SK-N-SH (cell line): ENCODE measurements at regions not wholly inside any gene's neighbourhood (a gene's known extent, or its start where the extent isn't known, plus 50 kb on each side); places are given as distances from the start of the nearest gene placed in this dataset.

Experiments used
- CTCF ChIA-PET: fragments of 300-600, 350-600 bp; formaldehyde crosslinking; extraction: SDS; loops from one replicate; lab custom pipeline; 2021; lab: Yijun Ruan, JAX
- POLR2A ChIA-PET: fragments of 350-600 bp; sonication (Branson Sonifier 250); formaldehyde crosslinking; extraction: SDS; loops from one replicate; lab custom pipeline; 2020; ENCODE audit warnings: antibody characterized with exemption, inconsistent platforms; lab: Yijun Ruan, JAX
- DNase-seq: peaks from one replicate; pipeline ENCODE4 v3.0.0; 2012
- H2AFZ ChIP-seq: fragments of 200-600 bp; sonication (generic); 2 replicates; pipeline ENCODE4 v1.8.1; 2016; ENCODE audit warnings: antibody characterized with exemption, mild to moderate bottlenecking, low read depth
- H3F3A ChIP-seq: fragments of 200-600 bp; sonication (generic); replicated peaks from 2 replicates; pipeline ENCODE3; 2016; ENCODE audit warnings: antibody characterized with exemption, mild to moderate bottlenecking; ENCODE audit not compliant: insufficient read depth
- H3K27ac ChIP-seq, 2 experiments: fragments of 200-500 bp in 1 of 2; fragments of 200-600 bp in 1 of 2; sonication (Bioruptor generic) in 1 of 2; sonication (generic), shearing (Covaris generic) in 1 of 2; 2 replicates each; pipeline versions ENCODE4 v1.5.1 to v1.6.1; 2014 to 2016; ENCODE audit warnings: low read depth in 2 of 2, inconsistent platforms in 1 of 2, low read length in 1 of 2, mild to moderate bottlenecking in 1 of 2, mixed read lengths in 1 of 2
- H3K27me3 ChIP-seq: fragments of 200-600 bp; sonication (generic), shearing (Covaris generic); 2 replicates; pipeline ENCODE4 v1.6.1; 2016; ENCODE audit warnings: mixed run types; ENCODE audit not compliant: insufficient read depth
- H3K36me3 ChIP-seq, 2 experiments: fragments of 200-500 bp in 1 of 2; fragments of 200-600 bp in 1 of 2; sonication (Bioruptor generic) in 1 of 2; sonication (generic) in 1 of 2; replicated peaks in 1 of 2; 2 replicates each; pipeline versions ENCODE3 to v1.5.1; 2014 to 2016; ENCODE audit warnings: low read length in 1 of 2, mild to moderate bottlenecking in 1 of 2; ENCODE audit not compliant: insufficient read depth in 2 of 2, control insufficient read depth in 1 of 2
- H3K4me1 ChIP-seq, 2 experiments: fragments of 200-500 bp in 1 of 2; fragments of 200-600 bp in 1 of 2; sonication (Bioruptor generic) in 1 of 2; sonication (generic), shearing (Covaris generic) in 1 of 2; 2 replicates each; pipeline versions ENCODE4 v1.5.1 to v1.6.1; 2014 to 2016; ENCODE audit warnings: low read depth in 1 of 2, low read length in 1 of 2, mixed run types in 1 of 2; ENCODE audit not compliant: insufficient read depth in 2 of 2, control insufficient read depth in 1 of 2
- H3K4me2 ChIP-seq: fragments of 200-600 bp; sonication (generic), shearing (Covaris generic); 2 replicates; pipeline ENCODE4 v1.6.1; 2017; ENCODE audit warnings: mixed run types
- H3K4me3 ChIP-seq, 2 experiments: fragments of 200-500 bp in 1 of 2; fragments of 200-600 bp in 1 of 2; sonication (Bioruptor generic) in 1 of 2; sonication (generic), shearing (Covaris generic) in 1 of 2; 2 replicates each; pipeline versions ENCODE4 v1.5.1 to v1.8.1; 2014 to 2016; ENCODE audit warnings: low read depth in 2 of 2, inconsistent platforms in 1 of 2, low read length in 1 of 2, mild to moderate bottlenecking in 1 of 2, mixed read lengths in 1 of 2, moderate library complexity in 1 of 2
- H3K79me2 ChIP-seq: fragments of 200-600 bp; sonication (generic); 2 replicates; pipeline ENCODE4 v1.8.1; 2017; ENCODE audit warnings: mild to moderate bottlenecking; ENCODE audit not compliant: insufficient read depth
- H3K9ac ChIP-seq: fragments of 200-600 bp; sonication (generic); 2 replicates; pipeline ENCODE4 v1.6.1; 2017; ENCODE audit warnings: mixed run types
- H3K9me2 ChIP-seq: fragments of 200-600 bp; sonication (generic); 2 replicates; pipeline ENCODE4 v1.6.1; 2017; ENCODE audit warnings: mixed run types
- H3K9me3 ChIP-seq: fragments of 200-600 bp; sonication (generic); 2 replicates; pipeline ENCODE4 v1.6.1; 2017; ENCODE audit warnings: mixed run types, mild to moderate bottlenecking, moderate library complexity
- H4K20me1 ChIP-seq: fragments of 200-600 bp; sonication (generic); 2 replicates; pipeline ENCODE4 v1.6.1; 2017; ENCODE audit warnings: mild to moderate bottlenecking, mixed run types; ENCODE audit not compliant: insufficient read depth
- EP300 ChIP-seq, 2 experiments: IDR thresholded peaks; 2 replicates each; pipeline versions ENCODE4 v1.4.0 to v1.6.1; 2012; ENCODE audit warnings: borderline replicate concordance in 1 of 2, low read depth in 1 of 2, low read length in 1 of 2
- FOSL2 ChIP-seq: IDR thresholded peaks from 2 replicates; pipeline ENCODE4 v1.4.0; 2012; ENCODE audit warnings: low read depth, mild to moderate bottlenecking, moderate library complexity, borderline replicate concordance
- FOXM1 ChIP-seq: IDR thresholded peaks from 2 replicates; pipeline ENCODE4 v1.4.0; 2012; ENCODE audit warnings: low read depth, mild to moderate bottlenecking
- GATA2 ChIP-seq: sonication (generic); formaldehyde crosslinking; IDR thresholded peaks from 2 replicates; pipeline ENCODE4 v1.5.0; 2020; ENCODE audit warnings: mild to moderate bottlenecking, missing genetic modification reagents
- MEF2A ChIP-seq: IDR thresholded peaks from 2 replicates; pipeline ENCODE4 v1.4.0; 2012; ENCODE audit warnings: low read depth, borderline replicate concordance
- MXI1 ChIP-seq: IDR thresholded peaks from 2 replicates; pipeline ENCODE4 v1.6.1; 2012; ENCODE audit warnings: mild to moderate bottlenecking, low read depth, low read length, improper control_type of control experiment
- NFIC ChIP-seq: IDR thresholded peaks from 2 replicates; pipeline ENCODE4 v1.4.0; 2012; ENCODE audit warnings: borderline replicate concordance
- NRF1 ChIP-seq: IDR thresholded peaks from 2 replicates; pipeline ENCODE4 v1.6.1; 2012; ENCODE audit warnings: low read depth, mild to moderate bottlenecking, low read length
- RAD21 ChIP-seq: IDR thresholded peaks from 2 replicates; pipeline ENCODE4 v1.6.1; 2012; ENCODE audit warnings: mild to moderate bottlenecking, low read length
- RCOR1 ChIP-seq: fragments of 150-350 bp; IDR thresholded peaks from 2 replicates; pipeline ENCODE4 v1.6.1; 2017; ENCODE audit warnings: antibody characterized with exemption, low read length
- RFX5 ChIP-seq: IDR thresholded peaks from 2 replicates; pipeline ENCODE4 v1.6.1; 2012; ENCODE audit warnings: mild to moderate bottlenecking, improper control_type of control experiment, low read length
- RXRA ChIP-seq: IDR thresholded peaks from 2 replicates; pipeline ENCODE4 v1.4.0; 2012; ENCODE audit warnings: low read depth, mild to moderate bottlenecking, borderline replicate concordance
- SIN3A ChIP-seq: IDR thresholded peaks from 2 replicates; pipeline ENCODE4 v1.6.1; 2012; ENCODE audit warnings: low read depth, mild to moderate bottlenecking, low read length, moderate library complexity, borderline replicate concordance
- SMC3 ChIP-seq: IDR thresholded peaks from 2 replicates; pipeline ENCODE4 v1.6.1; 2012; ENCODE audit warnings: low read depth, low read length, improper control_type of control experiment
- TEAD4 ChIP-seq: IDR thresholded peaks from 2 replicates; pipeline ENCODE4 v1.4.0; 2012; ENCODE audit warnings: mild to moderate bottlenecking, borderline replicate concordance; ENCODE audit not compliant: insufficient read depth
- TF ChIP-seq, protein P1 (sequence below): IDR thresholded peaks from 2 replicates; pipeline ENCODE4 v1.4.0; 2012; ENCODE audit warnings: low read depth
- TF ChIP-seq, protein P2 (sequence below): fragments of 200-600 bp; sonication (generic); IDR thresholded peaks from 2 replicates; pipeline ENCODE4 v1.6.1; 2017; ENCODE audit warnings: antibody characterized with exemption, mild to moderate bottlenecking, moderate library complexity
- TF ChIP-seq, protein P3 (sequence below): fragments of 150-350 bp; IDR thresholded peaks from 2 replicates; pipeline ENCODE4 v1.6.1; 2016; ENCODE audit warnings: mild to moderate bottlenecking, low read depth, low read length
- TF ChIP-seq, protein P4 (sequence below): fragments of 150-350 bp; IDR thresholded peaks from 2 replicates; pipeline ENCODE4 v1.6.1; 2017; ENCODE audit warnings: antibody characterized with exemption, low read length, low read depth, borderline replicate concordance
- TF ChIP-seq, protein P5 (sequence below): IDR thresholded peaks from 2 replicates; pipeline ENCODE4 v1.6.1; 2012; ENCODE audit warnings: mild to moderate bottlenecking, low read depth, low read length, moderate library complexity

DNA sequence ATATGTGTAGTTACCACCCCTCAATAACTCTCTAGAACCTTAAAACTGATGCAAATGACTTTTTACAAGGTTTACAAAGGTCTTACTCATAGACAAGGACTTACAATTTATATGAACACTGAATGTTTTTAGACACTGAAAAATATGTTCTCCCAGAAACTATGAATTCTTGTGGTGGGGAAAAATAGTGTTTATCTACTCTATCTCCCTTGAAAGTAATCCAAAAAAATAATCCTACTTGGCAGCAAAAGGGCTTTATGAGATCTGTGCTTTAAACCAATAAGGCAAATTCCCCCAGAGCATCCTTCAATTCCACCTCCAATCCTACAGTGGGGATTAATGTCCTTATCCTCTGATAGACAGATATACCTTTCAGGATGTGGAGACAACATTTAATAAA is 1984.1 kb upstream of the RAG2 start:
- H4K20me1 ChIP-seq, result no peaks in the 10 kb centered on the region
- POLR2A ChIA-PET, result no interaction called here
- no peak for DNase-seq
- no peak for TF ChIP-seq MXI1
- TF ChIP-seq, protein P1, sequence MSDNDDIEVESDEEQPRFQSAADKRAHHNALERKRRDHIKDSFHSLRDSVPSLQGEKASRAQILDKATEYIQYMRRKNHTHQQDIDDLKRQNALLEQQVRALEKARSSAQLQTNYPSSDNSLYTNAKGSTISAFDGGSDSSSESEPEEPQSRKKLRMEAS, result no peak
- TF ChIP-seq TEAD4, result no peak
- TF ChIP-seq, protein P2, sequence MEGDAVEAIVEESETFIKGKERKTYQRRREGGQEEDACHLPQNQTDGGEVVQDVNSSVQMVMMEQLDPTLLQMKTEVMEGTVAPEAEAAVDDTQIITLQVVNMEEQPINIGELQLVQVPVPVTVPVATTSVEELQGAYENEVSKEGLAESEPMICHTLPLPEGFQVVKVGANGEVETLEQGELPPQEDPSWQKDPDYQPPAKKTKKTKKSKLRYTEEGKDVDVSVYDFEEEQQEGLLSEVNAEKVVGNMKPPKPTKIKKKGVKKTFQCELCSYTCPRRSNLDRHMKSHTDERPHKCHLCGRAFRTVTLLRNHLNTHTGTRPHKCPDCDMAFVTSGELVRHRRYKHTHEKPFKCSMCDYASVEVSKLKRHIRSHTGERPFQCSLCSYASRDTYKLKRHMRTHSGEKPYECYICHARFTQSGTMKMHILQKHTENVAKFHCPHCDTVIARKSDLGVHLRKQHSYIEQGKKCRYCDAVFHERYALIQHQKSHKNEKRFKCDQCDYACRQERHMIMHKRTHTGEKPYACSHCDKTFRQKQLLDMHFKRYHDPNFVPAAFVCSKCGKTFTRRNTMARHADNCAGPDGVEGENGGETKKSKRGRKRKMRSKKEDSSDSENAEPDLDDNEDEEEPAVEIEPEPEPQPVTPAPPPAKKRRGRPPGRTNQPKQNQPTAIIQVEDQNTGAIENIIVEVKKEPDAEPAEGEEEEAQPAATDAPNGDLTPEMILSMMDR, result no peak
- no peak for TF ChIP-seq FOSL2
- TF ChIP-seq, protein P3, sequence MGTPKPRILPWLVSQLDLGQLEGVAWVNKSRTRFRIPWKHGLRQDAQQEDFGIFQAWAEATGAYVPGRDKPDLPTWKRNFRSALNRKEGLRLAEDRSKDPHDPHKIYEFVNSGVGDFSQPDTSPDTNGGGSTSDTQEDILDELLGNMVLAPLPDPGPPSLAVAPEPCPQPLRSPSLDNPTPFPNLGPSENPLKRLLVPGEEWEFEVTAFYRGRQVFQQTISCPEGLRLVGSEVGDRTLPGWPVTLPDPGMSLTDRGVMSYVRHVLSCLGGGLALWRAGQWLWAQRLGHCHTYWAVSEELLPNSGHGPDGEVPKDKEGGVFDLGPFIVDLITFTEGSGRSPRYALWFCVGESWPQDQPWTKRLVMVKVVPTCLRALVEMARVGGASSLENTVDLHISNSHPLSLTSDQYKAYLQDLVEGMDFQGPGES, result no peak
- TF ChIP-seq SMC3, result no peak
- TF ChIP-seq GATA2, result no peak
- TF ChIP-seq, all 33 proteins: peak for 0
- H3K27ac ChIP-seq, result no peak overlapping the region
- no peaks in the 10 kb centered on the region for H3K4me1 ChIP-seq
- H3K79me2 ChIP-seq, result no peaks in the 10 kb centered on the region
- no peaks in the 10 kb centered on the region for H3K9me2 ChIP-seq
- no peak overlapping the region for H2AFZ ChIP-seq
- no peak overlapping the region for H3K4me2 ChIP-seq
- H3K27me3 ChIP-seq, result no peaks in the 10 kb centered on the region
- H3K9ac ChIP-seq, result no peak overlapping the region
- H3K36me3 ChIP-seq, result no peaks in the 10 kb centered on the region
- no peaks in the 10 kb centered on the region for H3F3A ChIP-seq
- no peak overlapping the region for H3K4me3 ChIP-seq
- peaks cover 6% of the 10 kb centered on the region; the same call in 1 of the 2 replicates for H3K9me3 ChIP-seq
- CTCF ChIA-PET, result no interaction called here

DNA sequence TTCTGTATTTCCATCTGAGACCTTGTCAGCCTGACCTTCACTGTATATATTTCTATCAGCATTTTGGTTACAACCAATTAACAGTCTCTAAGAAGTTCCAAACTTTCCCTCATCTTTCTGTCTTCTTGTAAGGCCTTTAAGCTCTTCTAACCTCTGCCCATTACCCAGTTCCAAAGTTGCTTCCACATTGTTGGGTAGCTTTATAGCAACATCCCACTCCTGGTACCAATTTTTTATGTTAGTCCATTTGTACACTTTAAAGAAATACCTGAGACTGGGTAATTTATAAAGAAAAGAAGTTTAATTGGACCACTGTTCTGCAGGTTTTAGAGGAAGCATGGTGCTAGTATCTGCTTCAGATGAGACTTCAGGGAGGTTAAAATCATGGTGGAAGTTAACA is 1979.7 kb upstream of the RAG2 start:
- H2AFZ ChIP-seq, result no peak overlapping the region
- no peaks in the 10 kb centered on the region for H3K9me2 ChIP-seq
- no peaks in the 10 kb centered on the region for H4K20me1 ChIP-seq
- no peaks in the 10 kb centered on the region for H3K36me3 ChIP-seq
- H3F3A ChIP-seq, result no peaks in the 10 kb centered on the region
- H3K4me2 ChIP-seq, result no peak overlapping the region
- H3K79me2 ChIP-seq, result no peaks in the 10 kb centered on the region
- ChIA-PET CTCF (no interaction called here), POLR2A (no interaction called here)
- H3K27me3 ChIP-seq, result no peaks in the 10 kb centered on the region
- H3K9ac ChIP-seq, result no peak overlapping the region
- H3K4me1 ChIP-seq, result no peaks in the 10 kb centered on the region
- no peak for DNase-seq
- H3K27ac ChIP-seq, result no peak overlapping the region
- H3K4me3 ChIP-seq, result no peak overlapping the region
- peaks cover 6% of the 10 kb centered on the region; the same call in 1 of the 2 replicates for H3K9me3 ChIP-seq
- no peak for TF ChIP-seq TEAD4
- TF ChIP-seq, protein P4, sequence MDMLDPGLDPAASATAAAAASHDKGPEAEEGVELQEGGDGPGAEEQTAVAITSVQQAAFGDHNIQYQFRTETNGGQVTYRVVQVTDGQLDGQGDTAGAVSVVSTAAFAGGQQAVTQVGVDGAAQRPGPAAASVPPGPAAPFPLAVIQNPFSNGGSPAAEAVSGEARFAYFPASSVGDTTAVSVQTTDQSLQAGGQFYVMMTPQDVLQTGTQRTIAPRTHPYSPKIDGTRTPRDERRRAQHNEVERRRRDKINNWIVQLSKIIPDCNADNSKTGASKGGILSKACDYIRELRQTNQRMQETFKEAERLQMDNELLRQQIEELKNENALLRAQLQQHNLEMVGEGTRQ, result no peak
- no peak for TF ChIP-seq NFIC
- TF ChIP-seq EP300 (IDR thresholded peaks at IDR 0.05; ENCODE audit: borderline replicate concordance in 1 of 2, low read depth in 1 of 2, low read length in 1 of 2), result no peak
- TF ChIP-seq SIN3A, result no peak
- TF ChIP-seq RXRA, result no peak
- TF ChIP-seq, protein P3, result no peak
- TF ChIP-seq RAD21, result no peak
- TF ChIP-seq RCOR1, result no peak
- no peak for TF ChIP-seq FOXM1
- TF ChIP-seq MEF2A, result no peak
- TF ChIP-seq RFX5, result no peak
- TF ChIP-seq, protein P5, sequence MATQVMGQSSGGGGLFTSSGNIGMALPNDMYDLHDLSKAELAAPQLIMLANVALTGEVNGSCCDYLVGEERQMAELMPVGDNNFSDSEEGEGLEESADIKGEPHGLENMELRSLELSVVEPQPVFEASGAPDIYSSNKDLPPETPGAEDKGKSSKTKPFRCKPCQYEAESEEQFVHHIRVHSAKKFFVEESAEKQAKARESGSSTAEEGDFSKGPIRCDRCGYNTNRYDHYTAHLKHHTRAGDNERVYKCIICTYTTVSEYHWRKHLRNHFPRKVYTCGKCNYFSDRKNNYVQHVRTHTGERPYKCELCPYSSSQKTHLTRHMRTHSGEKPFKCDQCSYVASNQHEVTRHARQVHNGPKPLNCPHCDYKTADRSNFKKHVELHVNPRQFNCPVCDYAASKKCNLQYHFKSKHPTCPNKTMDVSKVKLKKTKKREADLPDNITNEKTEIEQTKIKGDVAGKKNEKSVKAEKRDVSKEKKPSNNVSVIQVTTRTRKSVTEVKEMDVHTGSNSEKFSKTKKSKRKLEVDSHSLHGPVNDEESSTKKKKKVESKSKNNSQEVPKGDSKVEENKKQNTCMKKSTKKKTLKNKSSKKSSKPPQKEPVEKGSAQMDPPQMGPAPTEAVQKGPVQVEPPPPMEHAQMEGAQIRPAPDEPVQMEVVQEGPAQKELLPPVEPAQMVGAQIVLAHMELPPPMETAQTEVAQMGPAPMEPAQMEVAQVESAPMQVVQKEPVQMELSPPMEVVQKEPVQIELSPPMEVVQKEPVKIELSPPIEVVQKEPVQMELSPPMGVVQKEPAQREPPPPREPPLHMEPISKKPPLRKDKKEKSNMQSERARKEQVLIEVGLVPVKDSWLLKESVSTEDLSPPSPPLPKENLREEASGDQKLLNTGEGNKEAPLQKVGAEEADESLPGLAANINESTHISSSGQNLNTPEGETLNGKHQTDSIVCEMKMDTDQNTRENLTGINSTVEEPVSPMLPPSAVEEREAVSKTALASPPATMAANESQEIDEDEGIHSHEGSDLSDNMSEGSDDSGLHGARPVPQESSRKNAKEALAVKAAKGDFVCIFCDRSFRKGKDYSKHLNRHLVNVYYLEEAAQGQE, result no peak
- TF ChIP-seq MXI1, result no peak
- no peak for TF ChIP-seq NRF1
